HG02973 (cell line): ENCODE measurements at regions not wholly inside any gene's neighbourhood (a gene's known extent, or its start where the extent isn't known, plus 50 kb on each side); places are given as distances from the start of the nearest gene placed in this dataset.

ENCODE experiments used
- ATAC-seq: cut with Tn5 transposase; IDR thresholded peaks from one replicate; pipeline ENCODE4 v1.9.1; 2021; ENCODE audit warnings: moderate library complexity; ENCODE audit not compliant: unreplicated experiment

DNA sequence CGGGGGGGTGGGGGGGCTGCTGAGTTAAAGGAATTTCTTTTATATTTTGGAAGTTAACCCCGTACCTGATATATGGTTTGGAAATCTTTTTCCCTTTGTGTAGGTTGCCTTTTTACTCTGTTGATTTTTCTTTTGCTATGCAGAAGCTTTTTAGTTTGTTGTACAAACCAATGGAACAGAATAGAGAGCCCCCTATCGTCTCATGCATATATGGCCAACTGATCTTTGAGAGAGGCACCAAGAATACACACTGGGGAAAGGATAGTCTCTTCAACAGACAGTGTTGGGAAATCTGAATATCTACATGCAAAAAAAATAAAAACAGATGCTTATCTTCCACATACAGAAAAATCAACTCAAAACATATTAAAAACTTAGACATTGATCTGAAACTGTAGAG is 647.8 kb upstream of the KLHL29 start:
- ATAC-seq, result no peak

GRCh38 chr2:22741216-22741615 is 643.8 kb upstream of the KLHL29 start:
- ATAC-seq, result no peak

- ATAC-seq, result no peak
Measured at GRCh38 chr2:22748909-22749308, 636.1 kb upstream of the KLHL29 start.

DNA sequence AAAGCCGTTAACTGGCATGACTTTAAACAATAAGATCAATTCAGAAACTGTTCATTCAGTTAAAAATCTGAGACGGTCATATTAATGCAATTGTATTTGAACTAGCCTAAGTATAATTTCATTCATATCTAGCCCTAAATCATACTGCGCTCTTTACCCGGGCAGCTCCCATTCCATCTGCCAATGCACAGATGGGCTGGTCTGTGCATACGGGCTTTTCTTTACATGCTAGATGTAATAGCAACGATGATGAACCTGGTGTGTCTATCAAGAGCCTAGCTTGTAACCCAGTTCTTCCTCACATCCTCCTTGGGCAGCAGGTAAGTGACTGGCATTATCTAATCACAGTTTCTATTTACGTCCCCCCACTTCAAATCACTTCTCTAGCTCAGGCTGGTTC is 631.5 kb upstream of the KLHL29 start:
- ATAC-seq, result no peak

DNA sequence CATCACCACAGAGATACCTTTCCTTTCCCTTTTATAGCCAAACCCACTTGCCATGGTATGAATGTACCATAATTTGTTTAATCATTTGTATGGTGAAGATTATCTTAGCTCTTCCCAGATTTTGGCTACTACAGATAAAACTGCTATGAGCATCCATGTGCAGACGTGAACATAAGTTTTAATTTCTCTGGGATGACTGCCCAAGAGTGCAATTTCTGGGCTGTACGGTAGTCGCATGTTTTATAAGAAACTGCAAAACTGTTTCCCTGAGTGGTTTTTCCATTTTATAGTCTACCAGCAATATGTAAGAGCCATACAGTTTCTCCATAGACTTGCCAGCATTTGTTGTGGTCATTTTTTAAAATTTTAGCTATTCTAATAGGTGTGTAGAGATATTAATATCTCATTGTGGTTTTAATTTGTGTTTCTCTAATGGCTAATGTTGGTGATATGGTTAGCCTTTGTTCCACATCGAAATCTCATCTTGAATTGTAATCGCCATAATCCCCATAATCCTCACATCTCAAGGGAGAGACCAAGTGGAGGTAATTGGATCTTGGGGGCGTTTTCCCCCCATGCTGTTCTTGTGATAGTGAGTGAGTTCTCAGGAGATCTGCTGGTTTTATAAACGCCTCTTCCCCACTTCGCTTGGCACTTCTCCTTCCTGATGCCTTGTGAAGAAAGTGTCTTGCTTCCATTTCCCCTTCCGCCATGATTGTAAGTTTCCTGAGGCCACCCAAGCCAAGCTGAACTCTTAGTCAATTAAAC is 628.5 kb upstream of the KLHL29 start:
- ATAC-seq, result no peak

- no peak for ATAC-seq
Measured at GRCh38 chr2:22769497-22769896, 615.5 kb upstream of the KLHL29 start.

DNA sequence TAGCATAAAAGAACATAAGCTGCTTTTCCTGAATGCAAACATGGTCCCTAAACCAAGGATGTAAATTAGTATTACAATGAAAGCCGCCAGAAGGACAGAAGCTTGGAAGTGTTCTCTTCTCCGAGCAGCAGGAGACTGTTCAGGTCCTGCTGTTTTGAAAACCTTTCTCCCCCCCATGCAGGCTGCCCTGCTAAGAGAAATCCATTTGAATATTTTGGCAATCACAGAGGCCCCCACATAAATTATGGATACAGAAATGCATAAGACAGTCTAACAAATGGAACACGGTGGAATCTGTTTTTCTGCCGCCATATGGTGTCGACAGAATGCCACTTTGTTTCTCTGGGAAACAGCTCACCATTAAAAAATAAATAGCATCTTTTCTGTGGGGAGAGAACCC is 600.4 kb upstream of the KLHL29 start:
- no peak for ATAC-seq

DNA sequence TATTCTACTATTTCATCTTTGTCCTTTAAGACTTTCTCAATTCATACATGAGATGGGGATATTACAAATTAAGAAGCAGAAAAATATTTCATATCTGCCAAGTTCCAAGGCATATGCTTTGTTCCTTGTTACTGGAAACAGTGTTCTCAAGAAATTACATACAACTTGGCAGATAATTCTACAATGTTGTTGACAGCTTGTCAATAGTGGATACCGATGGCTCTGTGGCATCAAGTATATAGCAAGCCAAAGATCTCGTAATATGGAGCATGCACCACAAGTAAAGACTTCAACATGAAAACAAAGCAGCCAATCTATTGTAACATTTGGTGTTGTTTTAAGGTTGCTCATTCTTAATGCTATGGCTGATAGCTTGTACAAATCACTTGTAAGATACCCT is 598.2 kb upstream of the KLHL29 start:
- ATAC-seq, result no peak

- no peak for ATAC-seq
Measured at GRCh38 chr2:22787745-22788144, 597.2 kb upstream of the KLHL29 start.

GRCh38 chr2:22788749-22789327 is 596.1 kb upstream of the KLHL29 start:
- ATAC-seq, result no peak

- no peak for ATAC-seq
Measured at GRCh38 chr2:22795287-22795866, 589.6 kb upstream of the KLHL29 start.

- no peak for ATAC-seq
Measured at GRCh38 chr2:22798386-22798785, 586.6 kb upstream of the KLHL29 start.

DNA sequence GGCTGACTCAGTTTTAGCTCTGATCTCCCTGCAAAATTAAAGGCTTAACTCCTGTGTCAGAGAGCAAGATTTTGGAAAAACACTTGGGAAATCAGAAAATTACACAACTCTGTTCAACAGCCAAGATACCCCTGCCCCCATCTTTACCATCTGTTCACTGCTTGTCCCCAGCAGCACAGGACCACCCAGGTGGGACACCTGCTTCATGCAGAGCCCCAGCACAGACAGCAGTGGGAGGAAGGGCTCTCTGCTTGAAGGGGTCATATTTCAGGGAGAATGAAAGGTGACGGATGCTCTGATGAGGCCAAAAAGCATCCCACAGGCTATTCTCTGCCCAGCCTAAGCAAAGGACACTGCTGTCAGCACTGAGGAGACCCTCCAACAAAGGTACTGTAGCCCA is 584.6 kb upstream of the KLHL29 start:
- ATAC-seq, result no peak

- no peak for ATAC-seq
Measured at GRCh38 chr2:22801071-22801470, 583.9 kb upstream of the KLHL29 start.

DNA sequence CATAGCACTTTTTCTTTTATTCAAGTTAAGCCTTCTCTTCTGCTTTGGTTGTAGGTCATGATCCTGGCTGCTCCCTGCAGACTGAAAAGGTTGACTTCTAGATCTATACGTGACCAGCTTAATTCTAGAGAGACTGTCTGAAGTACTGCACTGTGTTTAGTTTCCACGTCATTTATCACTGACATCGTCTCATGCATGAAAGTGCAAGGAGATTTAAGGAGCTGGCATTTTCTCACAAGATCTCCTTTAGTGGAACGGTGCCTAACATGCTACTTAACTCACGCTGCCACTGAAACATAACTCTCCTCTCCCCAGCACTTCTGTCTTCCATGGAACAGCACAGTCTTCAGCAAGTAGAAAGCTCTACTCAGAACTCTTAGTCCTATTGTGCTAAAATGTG is 583.0 kb upstream of the KLHL29 start:
- ATAC-seq, result no peak

GRCh38 chr2:22807872-22808271 is 577.1 kb upstream of the KLHL29 start:
- ATAC-seq, result no peak

DNA sequence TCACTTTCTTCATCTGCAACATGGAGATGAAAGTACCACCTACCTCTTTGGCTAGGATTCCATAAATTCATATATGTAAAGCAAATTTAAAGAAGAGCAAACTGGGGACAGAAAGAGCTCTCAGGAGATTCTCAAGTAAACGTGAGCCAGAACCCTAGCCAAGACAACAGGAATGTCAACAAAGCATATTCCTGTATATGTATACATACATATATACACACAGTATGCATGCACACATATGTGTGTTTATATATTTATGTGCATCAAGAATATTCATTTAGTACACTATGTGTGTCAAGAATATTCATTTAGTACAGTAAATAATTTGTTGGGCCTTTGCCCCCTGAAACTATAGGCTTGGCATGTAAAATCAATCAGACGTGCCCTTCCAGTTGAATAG is 574.4 kb upstream of the KLHL29 start:
- no peak for ATAC-seq

GRCh38 chr2:22812065-22812680 is 572.8 kb upstream of the KLHL29 start:
- no peak for ATAC-seq

DNA sequence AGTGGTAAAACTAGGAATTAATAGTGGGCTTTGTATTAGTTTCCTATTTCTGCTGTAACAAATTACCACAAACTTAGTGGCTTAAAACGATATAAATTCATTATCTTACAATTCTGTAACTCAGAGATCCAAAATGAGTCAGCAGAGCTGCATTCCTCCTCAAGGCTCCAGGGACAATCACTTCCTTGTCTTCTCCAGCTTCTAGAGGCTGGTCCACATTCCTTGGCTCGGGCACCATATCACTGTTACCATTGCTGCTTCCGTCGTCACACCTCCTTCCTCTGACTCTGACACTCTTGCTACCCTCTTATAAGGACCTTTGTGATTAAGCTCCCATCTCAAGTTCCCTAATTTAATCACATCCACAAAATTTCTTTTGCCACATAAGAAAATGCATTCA is 567.8 kb upstream of the KLHL29 start:
- no peak for ATAC-seq

GRCh38 chr2:22821458-22821857 is 563.5 kb upstream of the KLHL29 start:
- no peak for ATAC-seq

DNA sequence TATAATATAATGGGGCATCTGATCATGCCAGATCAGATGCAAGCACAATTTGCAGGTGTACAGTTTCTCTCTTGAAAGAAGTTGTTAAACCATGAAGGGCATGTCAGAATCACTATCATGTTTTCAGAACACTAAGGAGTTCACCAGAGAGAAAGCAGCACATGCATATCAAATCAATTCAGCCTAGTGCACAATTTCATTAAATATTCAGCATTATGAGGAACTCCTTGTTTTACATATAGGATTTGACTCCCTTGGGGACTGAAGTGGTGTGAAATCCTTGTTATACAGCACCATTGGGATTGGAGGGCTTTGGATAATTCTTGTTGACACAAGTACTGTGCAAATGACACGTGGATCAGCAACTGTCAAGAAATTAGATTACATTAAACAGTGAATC is 562.1 kb upstream of the KLHL29 start:
- ATAC-seq, result no peak

DNA sequence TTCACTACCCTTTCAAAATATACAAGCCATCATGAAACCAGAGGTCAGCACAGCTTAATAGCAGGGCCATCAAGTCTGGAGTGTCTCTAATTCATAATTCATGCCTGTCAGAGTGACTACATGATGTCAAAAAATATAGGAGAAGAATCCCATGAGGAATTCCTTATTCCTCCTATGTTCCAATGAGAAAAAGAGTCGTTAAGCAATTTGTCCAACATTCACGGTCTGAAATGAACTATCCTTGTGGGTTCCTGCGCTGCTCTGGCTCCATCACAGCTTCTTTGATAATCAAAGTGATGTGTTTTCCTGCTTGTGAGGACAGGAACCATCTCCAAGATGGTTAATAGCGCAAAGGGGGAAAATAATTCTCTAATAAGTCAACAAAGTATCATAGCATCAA is 560.4 kb upstream of the KLHL29 start:
- no peak for ATAC-seq
